ENCODE measurements at regions not wholly inside any gene's neighbourhood (a gene's known extent, or its start where the extent isn't known, plus 50 kb on each side); places are given as distances from the start of the nearest gene placed in this dataset.
"Not testable (repeated sequence)": the region's sequence is repeated elsewhere in the genome, so short reads cannot be mapped to it uniquely, and the experiment has no call there.

GRCh38 chr13:109985871-109986450, 199.6 kb upstream of the IRS2 start:
- no peaks in the 10 kb centered on the region for H3K9me3 ChIP-seq
- H3K4me1 ChIP-seq: no peaks in the 10 kb centered on the region
- H3K36me3 ChIP-seq (replicated peaks in 1 of 2; ENCODE audit: insufficient read depth in 1 of 2, low read depth in 2 of 2): no peaks in the 10 kb centered on the region
- H3K27ac ChIP-seq: no peak overlapping the region
- no peak for TF ChIP-seq CTCF (IDR thresholded peaks at IDR 0.05)
- no peak for TF ChIP-seq POLR2A (IDR thresholded peaks at IDR 0.05)
- intact Hi-C loops (cut with DNase I): no loop called here
- DNase-seq (no peak), ATAC-seq (no peak)
- no peak overlapping the region for H3K4me3 ChIP-seq
- 82% methylated on average over 6 of the region's 6 CpGs for WGBS, 2 donors
- no peaks in the 10 kb centered on the region for H3K27me3 ChIP-seq

GRCh38 chr13:109983447-109983846, 197.1 kb upstream of the IRS2 start:
- TF ChIP-seq CTCF (IDR thresholded peaks at IDR 0.05) (no peak), POLR2A (IDR thresholded peaks at IDR 0.05) (no peak)
- H3K4me1 ChIP-seq: no peaks in the 10 kb centered on the region
- no peak overlapping the region for H3K4me3 ChIP-seq
- ATAC-seq (no peak), DNase-seq (no peak)
- H3K27ac ChIP-seq: no peak overlapping the region
- WGBS, 2 donors: 27 to 30% methylated on average over 7 of the region's 7 CpGs
- H3K9me3 ChIP-seq: no peaks in the 10 kb centered on the region
- no peaks in the 10 kb centered on the region for H3K36me3 ChIP-seq (replicated peaks in 1 of 2; ENCODE audit: insufficient read depth in 1 of 2, low read depth in 2 of 2)
- no peaks in the 10 kb centered on the region for H3K27me3 ChIP-seq
- intact Hi-C loops (cut with DNase I): no loop called here

- H3K27me3 ChIP-seq: no peaks in the 10 kb centered on the region
- H3K4me3 ChIP-seq: no peak overlapping the region
- ATAC-seq (no peak), DNase-seq (no peak)
- no peak for TF ChIP-seq CTCF (IDR thresholded peaks at IDR 0.05)
- TF ChIP-seq POLR2A (IDR thresholded peaks at IDR 0.05): no peak
- intact Hi-C loops (cut with DNase I): no loop called here
- WGBS, 2 donors: 63 to 71% methylated on average over 4 of the region's 4 CpGs
- H3K9me3 ChIP-seq: no peaks in the 10 kb centered on the region
- H3K4me1 ChIP-seq: no peaks in the 10 kb centered on the region
- no peaks in the 10 kb centered on the region for H3K36me3 ChIP-seq (replicated peaks in 1 of 2; ENCODE audit: insufficient read depth in 1 of 2, low read depth in 2 of 2)
- no peak overlapping the region for H3K27ac ChIP-seq
Observed at GRCh38 chr13:109981000-109981399, 194.6 kb upstream of the IRS2 start.

GRCh38 chr13:109979676-109980075, 193.3 kb upstream of the IRS2 start:
- H3K36me3 ChIP-seq (replicated peaks in 1 of 2; ENCODE audit: insufficient read depth in 1 of 2, low read depth in 2 of 2); H3K9me3 ChIP-seq; DNase-seq; H3K4me1 ChIP-seq; intact Hi-C loops (cut with DNase I); ATAC-seq; H3K27me3 ChIP-seq; H3K4me3 ChIP-seq; H3K27ac ChIP-seq: not testable (repeated sequence)
- WGBS, 2 donors: 88 to 89% methylated on average over 3 of the region's 3 CpGs

- DNase-seq (no peak), ATAC-seq (no peak)
- WGBS, 2 donors: 64 to 66% methylated on average over 6 of the region's 6 CpGs
- H3K4me3 ChIP-seq: no peak overlapping the region
- TF ChIP-seq CTCF (IDR thresholded peaks at IDR 0.05) (no peak), POLR2A (IDR thresholded peaks at IDR 0.05) (no peak)
- intact Hi-C loops (cut with DNase I): no loop called here
- H3K9me3 ChIP-seq: no peaks in the 10 kb centered on the region
- no peak overlapping the region for H3K27ac ChIP-seq
- no peaks in the 10 kb centered on the region for H3K27me3 ChIP-seq
- no peaks in the 10 kb centered on the region for H3K36me3 ChIP-seq (replicated peaks in 1 of 2; ENCODE audit: insufficient read depth in 1 of 2, low read depth in 2 of 2)
- no peaks in the 10 kb centered on the region for H3K4me1 ChIP-seq
Observed at GRCh38 chr13:109979228-109979627, 192.8 kb upstream of the IRS2 start.

Data from body of pancreas (tissue), 4 donors.